GM21390 (cell line): ENCODE measurements at regions not wholly inside any gene's neighbourhood (a gene's known extent, or its start where the extent isn't known, plus 50 kb on each side); places are given as distances from the start of the nearest gene placed in this dataset.

Experiments used
- ATAC-seq: cut with Tn5 transposase; IDR thresholded peaks from one replicate; pipeline ENCODE4 v1.9.1; 2021; ENCODE audit not compliant: unreplicated experiment

GRCh38 chr9:27743490-27743889 is 170.2 kb upstream of the C9orf72 start:
- no peak for ATAC-seq

- ATAC-seq, result no peak
Observed at GRCh38 chr9:27747450-27747849, 174.2 kb upstream of the C9orf72 start.

GRCh38 chr9:27749838-27750237 is 176.6 kb upstream of the C9orf72 start:
- ATAC-seq, result no peak

- ATAC-seq, result no peak
Observed at GRCh38 chr9:27750566-27750965, 177.3 kb upstream of the C9orf72 start.

- no peak for ATAC-seq
Observed at GRCh38 chr9:27752069-27752468, 178.8 kb upstream of the C9orf72 start.

- no peak for ATAC-seq
Observed at GRCh38 chr9:27755846-27756245, 182.6 kb upstream of the C9orf72 start.

GRCh38 chr9:27756418-27756817 is 183.1 kb upstream of the C9orf72 start:
- no peak for ATAC-seq

- ATAC-seq, result no peak
Observed at GRCh38 chr9:27763831-27764230, 190.6 kb upstream of the C9orf72 start.

- ATAC-seq, result no peak
Observed at GRCh38 chr9:27765266-27766072, 192.2 kb upstream of the C9orf72 start.

GRCh38 chr9:27766073-27766835 is 193.0 kb upstream of the C9orf72 start:
- no peak for ATAC-seq

GRCh38 chr9:27768781-27769180 is 195.5 kb upstream of the C9orf72 start:
- no peak for ATAC-seq

- no peak for ATAC-seq
Observed at GRCh38 chr9:27770541-27770940, 197.3 kb upstream of the C9orf72 start.

- ATAC-seq, result no peak
Observed at GRCh38 chr9:27771803-27772545, 198.7 kb upstream of the C9orf72 start.

- peak; percentile 44 for ATAC-seq
Observed at GRCh38 chr9:27784847-27785713, 211.8 kb upstream of the C9orf72 start.

- ATAC-seq, result peak; percentile 78
Observed at GRCh38 chr9:27785714-27786100, 212.4 kb upstream of the C9orf72 start.

- no peak for ATAC-seq
Observed at GRCh38 chr9:27787891-27788290, 214.6 kb upstream of the C9orf72 start.

- ATAC-seq, result no peak
Observed at GRCh38 chr9:27791311-27791710, 218.0 kb upstream of the C9orf72 start.

- ATAC-seq, result peak; percentile 63
Observed at GRCh38 chr9:27792971-27793689, 219.8 kb upstream of the C9orf72 start.

GRCh38 chr9:27799326-27799725 is 226.0 kb upstream of the C9orf72 start:
- no peak for ATAC-seq

GRCh38 chr9:27800159-27800558 is 226.9 kb upstream of the C9orf72 start:
- ATAC-seq, result no peak
